Keratinocyte (primary cell): ENCODE measurements at regions not wholly inside any gene's neighbourhood (a gene's known extent, or its start where the extent isn't known, plus 50 kb on each side); places are given as distances from the start of the nearest gene placed in this dataset.
"Not testable (repeated sequence)": the region's sequence is repeated elsewhere in the genome, so short reads cannot be mapped to it uniquely, and the experiment has no call there.

ENCODE experiments used
- DNase-seq: peaks from one replicate; pipeline ENCODE4 v3.0.0-alpha.2; 2011; ENCODE audit warnings: low read depth, missing footprints, low spot score
- FAIRE-seq: peaks from 2 replicates; lab custom pipeline; 2011; peaks lifted over from hg19 to GRCh38; lab: Jason Lieb, UNC
- H2AFZ ChIP-seq: 2 replicates; pipeline ENCODE4 v1.6.0; 2012; ENCODE audit warnings: low read length, control low read depth, inconsistent platforms; ENCODE audit not compliant: control insufficient read depth
- H3K27ac ChIP-seq: 2 replicates; pipeline ENCODE4 v1.5.1; 2011; ENCODE audit warnings: low read length; ENCODE audit not compliant: control insufficient read depth, insufficient read depth
- H3K27me3 ChIP-seq: 3 replicates; pipeline ENCODE4 v1.6.0; 2011; ENCODE audit warnings: low read length; ENCODE audit not compliant: control insufficient read depth, insufficient read depth; ENCODE audit errors: extremely low read depth
- H3K36me3 ChIP-seq, 2 experiments: 2 replicates in 1 of 2; 3 replicates in 1 of 2; pipeline ENCODE4 v1.5.1; 2011; ENCODE audit warnings: low read length in 2 of 2, mild to moderate bottlenecking in 1 of 2; ENCODE audit not compliant: control insufficient read depth in 2 of 2, insufficient read depth in 2 of 2; ENCODE audit errors: extremely low read depth in 1 of 2
- H3K4me1 ChIP-seq: 3 replicates; pipeline ENCODE4 v1.5.1; 2011; ENCODE audit warnings: low read length; ENCODE audit not compliant: control insufficient read depth, insufficient read depth; ENCODE audit errors: extremely low read depth
- H3K4me2 ChIP-seq: 3 replicates; pipeline ENCODE4 v1.6.0; 2011; ENCODE audit warnings: low read depth, low read length; ENCODE audit not compliant: control insufficient read depth, insufficient read depth; ENCODE audit errors: extremely low read depth
- H3K4me3 ChIP-seq, 3 experiments: fragments of 200-600 bp in 1 of 3; sonication (generic) in 1 of 3; 2 replicates in 2 of 3; 3 replicates in 1 of 3; pipeline ENCODE4 v1.5.1; 2011 to 2016; ENCODE audit warnings: low read length in 3 of 3, mild to moderate bottlenecking in 3 of 3, control low read depth in 2 of 3, inconsistent platforms in 1 of 3, low read depth in 1 of 3, mixed read lengths in 1 of 3, mixed run types in 1 of 3, moderate library complexity in 1 of 3; ENCODE audit not compliant: control insufficient read depth in 2 of 3, insufficient read depth in 2 of 3; ENCODE audit errors: extremely low read depth in 1 of 3
- H3K79me2 ChIP-seq: 2 replicates; pipeline ENCODE4 v1.6.0; 2012; ENCODE audit warnings: low read length; ENCODE audit not compliant: control insufficient read depth, insufficient read depth
- H3K9ac ChIP-seq: 3 replicates; pipeline ENCODE4 v1.6.0; 2011; ENCODE audit warnings: low read length; ENCODE audit not compliant: control insufficient read depth, insufficient read depth; ENCODE audit errors: extremely low read depth
- H3K9me1 ChIP-seq: 3 replicates; pipeline ENCODE4 v1.6.0; 2011; ENCODE audit warnings: low read length; ENCODE audit not compliant: control insufficient read depth, insufficient read depth; ENCODE audit errors: extremely low read depth
- H3K9me3 ChIP-seq: 2 replicates; pipeline ENCODE4 v1.5.1; 2012; ENCODE audit warnings: low read depth, low read length; ENCODE audit not compliant: control insufficient read depth
- H4K20me1 ChIP-seq: 3 replicates; pipeline ENCODE4 v1.6.0; 2011; ENCODE audit warnings: low read length; ENCODE audit not compliant: control insufficient read depth, insufficient read depth; ENCODE audit errors: extremely low read depth
- dilution Hi-C: fragments of 300-500 bp; cut with MboI; formaldehyde crosslinking; loops from one replicate; pipeline ENCODE4 v1.7.0; 2020; ENCODE audit warnings: low sequenced_read_pairs; ENCODE audit not compliant: extremely low pct_ligation_motif_present
- TF ChIP-seq, protein P1 (sequence below), 3 experiments: IDR thresholded peaks in 1 of 3; conservative IDR thresholded peaks in 1 of 3; optimal IDR thresholded peaks in 1 of 3; 2 replicates in 2 of 3; 3 replicates in 1 of 3; pipeline versions ENCODE3 to v1.5.1; 2011; ENCODE audit warnings: low read length in 3 of 3, mild to moderate bottlenecking in 3 of 3, moderate library complexity in 2 of 3, control low read depth in 1 of 3, inconsistent platforms in 1 of 3; ENCODE audit not compliant: insufficient read depth in 2 of 3; ENCODE audit errors: extremely low read depth in 1 of 3

DNA sequence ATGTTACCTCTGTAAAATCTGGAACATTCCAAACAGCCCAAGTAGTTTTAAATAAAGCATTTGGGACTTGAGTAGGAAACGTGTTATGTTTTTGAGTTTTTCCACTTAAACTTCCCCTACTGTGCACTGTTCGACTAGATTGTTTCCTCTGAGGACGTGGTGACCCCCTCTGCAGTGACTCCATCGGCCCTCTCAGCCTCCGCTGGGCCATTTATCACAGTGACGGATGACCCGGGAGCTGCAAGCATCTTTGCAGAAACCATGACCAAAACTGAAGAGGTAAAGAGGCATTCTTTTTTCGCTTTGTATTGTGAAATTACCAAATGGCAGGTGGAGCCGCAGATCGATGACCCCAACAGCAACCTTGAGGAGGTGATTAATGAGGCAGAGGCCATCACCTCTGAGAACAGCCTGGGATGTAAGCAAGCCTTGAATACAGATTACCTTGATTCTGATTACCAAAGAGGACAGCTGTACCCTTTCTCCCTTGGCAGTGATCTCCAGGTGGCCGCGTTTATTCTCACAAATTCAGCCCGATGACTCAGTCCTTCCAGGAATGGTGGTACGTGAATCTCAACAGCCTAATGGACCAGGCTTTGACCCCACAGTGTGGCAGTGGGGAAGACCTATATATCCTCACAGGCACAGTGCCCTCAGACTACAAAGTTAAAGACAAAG lies 79.1 kb upstream of the FAN1 start:
- H3K4me3 ChIP-seq = no peak overlapping the region
- H3K4me1 ChIP-seq = peaks cover 5% of the 10 kb centered on the region
- no peaks in the 10 kb centered on the region for H3K79me2 ChIP-seq
- H3K27me3 ChIP-seq = no peaks in the 10 kb centered on the region
- no peaks in the 10 kb centered on the region for H4K20me1 ChIP-seq
- no peaks in the 10 kb centered on the region for H3K9me1 ChIP-seq
- H3K36me3 ChIP-seq = no peaks in the 10 kb centered on the region
- TF ChIP-seq, protein P1, sequence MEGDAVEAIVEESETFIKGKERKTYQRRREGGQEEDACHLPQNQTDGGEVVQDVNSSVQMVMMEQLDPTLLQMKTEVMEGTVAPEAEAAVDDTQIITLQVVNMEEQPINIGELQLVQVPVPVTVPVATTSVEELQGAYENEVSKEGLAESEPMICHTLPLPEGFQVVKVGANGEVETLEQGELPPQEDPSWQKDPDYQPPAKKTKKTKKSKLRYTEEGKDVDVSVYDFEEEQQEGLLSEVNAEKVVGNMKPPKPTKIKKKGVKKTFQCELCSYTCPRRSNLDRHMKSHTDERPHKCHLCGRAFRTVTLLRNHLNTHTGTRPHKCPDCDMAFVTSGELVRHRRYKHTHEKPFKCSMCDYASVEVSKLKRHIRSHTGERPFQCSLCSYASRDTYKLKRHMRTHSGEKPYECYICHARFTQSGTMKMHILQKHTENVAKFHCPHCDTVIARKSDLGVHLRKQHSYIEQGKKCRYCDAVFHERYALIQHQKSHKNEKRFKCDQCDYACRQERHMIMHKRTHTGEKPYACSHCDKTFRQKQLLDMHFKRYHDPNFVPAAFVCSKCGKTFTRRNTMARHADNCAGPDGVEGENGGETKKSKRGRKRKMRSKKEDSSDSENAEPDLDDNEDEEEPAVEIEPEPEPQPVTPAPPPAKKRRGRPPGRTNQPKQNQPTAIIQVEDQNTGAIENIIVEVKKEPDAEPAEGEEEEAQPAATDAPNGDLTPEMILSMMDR (optimal IDR thresholded peaks at IDR 0.05 in 1 of 3, IDR thresholded peaks at IDR 0.05 in 1 of 3, conservative IDR thresholded peaks at IDR 0.05 in 1 of 3; ENCODE audit: extremely low read depth in 1 of 3, insufficient read depth in 2 of 3, low read length in 3 of 3) = no peak
- H3K9ac ChIP-seq = no peak overlapping the region
- dilution Hi-C loops = no loop called here
- no peak overlapping the region for H2AFZ ChIP-seq
- DNase-seq (no peak), FAIRE-seq (no peak)
- H3K27ac ChIP-seq = no peak overlapping the region
- no peak overlapping the region for H3K4me2 ChIP-seq
- no peaks in the 10 kb centered on the region for H3K9me3 ChIP-seq

DNA sequence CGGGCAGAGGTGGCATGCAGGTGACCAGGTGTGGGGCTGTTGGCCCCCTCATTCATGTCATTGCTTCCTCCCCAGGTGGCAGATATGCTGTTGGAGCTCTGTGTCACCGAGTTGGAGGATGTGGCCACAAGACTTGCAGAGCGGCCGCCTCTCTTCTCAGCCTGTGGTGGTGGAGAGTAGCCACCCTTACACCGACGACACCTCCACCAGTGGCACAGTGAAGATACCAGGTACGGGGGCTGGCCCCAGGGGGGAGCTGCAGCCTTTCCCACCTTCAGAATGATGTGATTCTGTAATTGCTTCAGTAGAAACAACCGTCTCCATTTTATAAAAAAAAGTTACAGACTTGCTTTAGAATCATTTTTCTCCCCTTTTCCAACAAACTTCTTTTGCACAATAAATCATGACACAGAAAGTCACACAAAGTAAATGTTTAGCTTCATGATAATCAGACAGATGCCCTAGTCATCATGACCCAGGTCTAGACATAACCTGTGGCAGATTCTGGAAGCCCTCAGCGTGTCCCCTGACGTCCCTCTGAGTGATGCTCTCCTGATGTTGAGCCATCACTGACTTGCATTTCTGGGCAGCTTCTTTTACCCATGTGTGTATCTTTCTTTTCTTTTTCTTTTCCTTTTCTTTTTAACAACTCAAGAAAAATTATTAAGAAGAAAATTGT lies 76.0 kb upstream of the FAN1 start:
- no peaks in the 10 kb centered on the region for H4K20me1 ChIP-seq
- no peak overlapping the region for H2AFZ ChIP-seq
- dilution Hi-C loops = no loop called here
- H3K9ac ChIP-seq = no peak overlapping the region
- no peak for FAIRE-seq
- DNase-seq = no peak
- TF ChIP-seq, protein P1 (optimal IDR thresholded peaks at IDR 0.05 in 1 of 3, IDR thresholded peaks at IDR 0.05 in 1 of 3, conservative IDR thresholded peaks at IDR 0.05 in 1 of 3; ENCODE audit: extremely low read depth in 1 of 3, insufficient read depth in 2 of 3, low read length in 3 of 3) = no peak
- H3K36me3 ChIP-seq = no peaks in the 10 kb centered on the region
- H3K27me3 ChIP-seq = no peaks in the 10 kb centered on the region
- H3K79me2 ChIP-seq = no peaks in the 10 kb centered on the region
- H3K9me1 ChIP-seq = no peaks in the 10 kb centered on the region
- no peak overlapping the region for H3K4me2 ChIP-seq
- H3K4me3 ChIP-seq = no peak overlapping the region
- no peak overlapping the region for H3K27ac ChIP-seq
- peaks cover 5% of the 10 kb centered on the region for H3K4me1 ChIP-seq
- no peaks in the 10 kb centered on the region for H3K9me3 ChIP-seq

DNA sequence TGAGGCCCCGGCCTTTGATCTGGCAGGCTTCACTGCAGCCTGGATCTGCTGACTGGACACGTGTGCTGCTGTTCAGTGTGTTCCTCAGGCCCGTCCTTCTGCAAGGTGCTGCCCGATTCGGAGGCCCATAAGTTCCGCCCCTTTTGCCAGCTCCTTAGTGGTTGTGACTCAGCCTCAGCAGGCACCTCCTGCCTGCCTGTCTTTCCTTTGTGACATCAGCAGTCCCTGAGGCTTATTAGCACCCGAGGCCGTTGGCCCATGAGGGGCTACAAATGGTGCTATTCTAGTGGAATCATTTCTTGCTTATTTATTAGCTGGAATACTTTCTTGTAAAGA lies 75.4 kb upstream of the FAN1 start:
- H3K9ac ChIP-seq, H3K4me3 ChIP-seq, H3K79me2 ChIP-seq, dilution Hi-C loops, H3K9me1 ChIP-seq, H4K20me1 ChIP-seq, H3K36me3 ChIP-seq, H3K4me1 ChIP-seq, H3K27me3 ChIP-seq, H3K9me3 ChIP-seq, H3K27ac ChIP-seq, DNase-seq: not testable (repeated sequence)
- Histone ChIP-seq H3K4me2 (peak overlapping the region; percentile 35), H2AFZ (peak overlapping the region; percentile 72)
- FAIRE-seq = peak; percentile 43
